ENCODE measurements at regions not wholly inside any gene's neighbourhood (a gene's known extent, or its start where the extent isn't known, plus 50 kb on each side); places are given as distances from the start of the nearest gene placed in this dataset.

DNA sequence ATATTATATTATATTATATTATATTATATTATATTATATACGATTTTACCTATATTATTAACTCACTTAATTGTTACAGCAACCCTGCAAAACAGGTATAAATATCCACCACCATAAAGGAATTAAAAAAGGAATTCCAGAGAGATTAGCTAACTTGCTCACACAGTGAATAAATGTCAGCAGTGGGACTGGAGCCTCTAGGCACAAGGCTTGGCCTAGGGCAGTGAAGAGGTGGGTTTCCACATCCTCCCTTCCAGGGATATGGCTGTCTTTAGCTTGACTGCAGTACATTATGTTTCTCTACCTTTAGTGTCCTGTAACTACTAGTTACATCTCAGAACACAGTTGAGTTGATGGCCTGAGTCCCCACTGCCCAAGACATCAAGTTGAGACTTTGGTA is 166.9 kb downstream of the SLC15A5 start:
- no CpG with 5 or more reads among the region's 1 CpG for WGBS (ENCODE audit: insufficient coverage)
- no peak overlapping the region for H3K4me2 ChIP-seq (replicated peaks; ENCODE audit: extremely low read depth, low read length, poor library complexity, severe bottlenecking)
- no peak overlapping the region for H2AFZ ChIP-seq (ENCODE audit: insufficient read depth, low read depth, low read length, poor library complexity, severe bottlenecking)
- TF ChIP-seq, protein P1, sequence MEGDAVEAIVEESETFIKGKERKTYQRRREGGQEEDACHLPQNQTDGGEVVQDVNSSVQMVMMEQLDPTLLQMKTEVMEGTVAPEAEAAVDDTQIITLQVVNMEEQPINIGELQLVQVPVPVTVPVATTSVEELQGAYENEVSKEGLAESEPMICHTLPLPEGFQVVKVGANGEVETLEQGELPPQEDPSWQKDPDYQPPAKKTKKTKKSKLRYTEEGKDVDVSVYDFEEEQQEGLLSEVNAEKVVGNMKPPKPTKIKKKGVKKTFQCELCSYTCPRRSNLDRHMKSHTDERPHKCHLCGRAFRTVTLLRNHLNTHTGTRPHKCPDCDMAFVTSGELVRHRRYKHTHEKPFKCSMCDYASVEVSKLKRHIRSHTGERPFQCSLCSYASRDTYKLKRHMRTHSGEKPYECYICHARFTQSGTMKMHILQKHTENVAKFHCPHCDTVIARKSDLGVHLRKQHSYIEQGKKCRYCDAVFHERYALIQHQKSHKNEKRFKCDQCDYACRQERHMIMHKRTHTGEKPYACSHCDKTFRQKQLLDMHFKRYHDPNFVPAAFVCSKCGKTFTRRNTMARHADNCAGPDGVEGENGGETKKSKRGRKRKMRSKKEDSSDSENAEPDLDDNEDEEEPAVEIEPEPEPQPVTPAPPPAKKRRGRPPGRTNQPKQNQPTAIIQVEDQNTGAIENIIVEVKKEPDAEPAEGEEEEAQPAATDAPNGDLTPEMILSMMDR (IDR thresholded peaks at IDR 0.05) = no peak
- no peaks in the 10 kb centered on the region for H3K27me3 ChIP-seq (ENCODE audit: control insufficient read depth in 2 of 2, insufficient read depth in 2 of 2, low read length in 2 of 2)
- H3K79me2 ChIP-seq (ENCODE audit: insufficient read depth, low read length) = no peaks in the 10 kb centered on the region
- Mint-ChIP-seq H3K9me3 (peaks cover 2 to 9% (median 7%) of the 10 kb centered on the region in 7 donors), H3K27ac (no peak overlapping the region), H3K27me3 (ENCODE audit: low read depth in 3 of 3) (peaks cover 0 to 3% (median 2%) of the 10 kb centered on the region in 3 donors), H3K36me3 (no peaks in the 10 kb centered on the region), H3K4me1 (peaks cover 2% of the 10 kb centered on the region), H3K4me3 (no peak overlapping the region)
- H4K20me1 ChIP-seq (ENCODE audit: insufficient read depth, low read length) = no peaks in the 10 kb centered on the region
- H3K36me3 ChIP-seq (replicated peaks in 1 of 2; ENCODE audit: control insufficient read depth in 1 of 2, insufficient read depth in 2 of 2, low read length in 2 of 2) = no peaks in the 10 kb centered on the region
- no peaks in the 10 kb centered on the region for H3K4me1 ChIP-seq (ENCODE audit: control insufficient read depth in 1 of 2, insufficient read depth in 2 of 2, low read length in 2 of 2)
- no peaks in the 10 kb centered on the region for H3K9me3 ChIP-seq (replicated peaks in 1 of 2; ENCODE audit: control insufficient read depth in 1 of 2, insufficient read depth in 1 of 2, low read length in 2 of 2)
- H3K9ac ChIP-seq (ENCODE audit: insufficient read depth, low read length, poor library complexity, severe bottlenecking) = no peak overlapping the region
- no peak overlapping the region for H3K27ac ChIP-seq (ENCODE audit: low read depth in 1 of 2, low read length in 2 of 2)
- H3K4me3 ChIP-seq (replicated peaks in 1 of 3; ENCODE audit: low read depth in 2 of 3, low read length in 3 of 3) = no peak overlapping the region
- DNase-seq = no peak
- intact Hi-C loops (cut with micrococcal nuclease) = no loop called here

DNA sequence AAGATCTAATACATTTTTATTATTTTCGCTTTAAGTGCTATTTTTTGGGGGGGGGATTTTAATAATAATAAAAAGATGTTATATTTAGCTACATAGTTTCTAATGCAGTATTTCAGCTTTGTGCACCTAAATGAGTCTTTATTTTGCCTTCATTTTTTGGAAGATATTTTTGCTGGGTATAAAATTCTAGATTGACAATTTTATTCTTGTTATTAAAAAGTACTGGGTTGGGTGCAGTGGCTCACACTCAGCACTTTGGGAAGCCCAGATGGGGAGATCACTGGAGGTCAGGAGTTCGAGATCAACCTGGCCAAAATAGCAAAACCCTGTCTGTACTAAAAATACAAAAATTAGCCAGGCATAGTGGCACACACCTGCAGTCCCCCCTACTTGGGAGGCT is 173.6 kb downstream of the SLC15A5 start:
- Histone ChIP-seq H3K9ac (ENCODE audit: insufficient read depth, low read length, poor library complexity, severe bottlenecking) (no peak overlapping the region), H4K20me1 (ENCODE audit: insufficient read depth, low read length) (no peaks in the 10 kb centered on the region), H3K4me2 (replicated peaks; ENCODE audit: extremely low read depth, low read length, poor library complexity, severe bottlenecking) (no peak overlapping the region), H3K36me3 (replicated peaks in 1 of 2; ENCODE audit: control insufficient read depth in 1 of 2, insufficient read depth in 2 of 2, low read length in 2 of 2) (no peaks in the 10 kb centered on the region), H3K79me2 (ENCODE audit: insufficient read depth, low read length) (no peaks in the 10 kb centered on the region), H3K27me3 (ENCODE audit: control insufficient read depth in 2 of 2, insufficient read depth in 2 of 2, low read length in 2 of 2) (no peaks in the 10 kb centered on the region), H2AFZ (ENCODE audit: insufficient read depth, low read depth, low read length, poor library complexity, severe bottlenecking) (no peak overlapping the region), H3K9me3 (replicated peaks in 1 of 2; ENCODE audit: control insufficient read depth in 1 of 2, insufficient read depth in 1 of 2, low read length in 2 of 2) (peaks cover 9% of the 10 kb centered on the region in 2 donors), H3K4me1 (ENCODE audit: control insufficient read depth in 1 of 2, insufficient read depth in 2 of 2, low read length in 2 of 2) (no peaks in the 10 kb centered on the region), H3K27ac (ENCODE audit: low read depth in 1 of 2, low read length in 2 of 2) (no peak overlapping the region), H3K4me3 (replicated peaks in 1 of 3; ENCODE audit: low read depth in 2 of 3, low read length in 3 of 3) (no peak overlapping the region)
- Mint-ChIP-seq H3K36me3 (no peaks in the 10 kb centered on the region), H3K9me3 (peaks cover 3 to 26% (median 21%) of the 10 kb centered on the region in 7 donors), H3K27ac (no peak overlapping the region), H3K4me1 (no peaks in the 10 kb centered on the region), H3K27me3 (ENCODE audit: low read depth in 3 of 3) (peaks cover 0 to 2% (median 0%) of the 10 kb centered on the region in 3 donors), H3K4me3 (no peak overlapping the region)
- intact Hi-C loops (cut with micrococcal nuclease) = no loop called here
- no peak for DNase-seq
- TF ChIP-seq, protein P1 (IDR thresholded peaks at IDR 0.05) = no peak
- WGBS (ENCODE audit: insufficient coverage) = no CpG with 5 or more reads among the region's 2 CpGs

Measured in CD14-positive monocyte (primary cell).